Colonic mucosa (tissue), 4 donors: ENCODE measurements at regions not wholly inside any gene's neighbourhood (a gene's known extent, or its start where the extent isn't known, plus 50 kb on each side); places are given as distances from the start of the nearest gene placed in this dataset.

Source experiments
- DNase-seq: peaks from one replicate; pipeline ENCODE4 v3.0.0-alpha.2; 2020
- H3K27ac ChIP-seq: fragments of 200-600 bp; one replicate; pipeline ENCODE4 v1.8.0; 2021
- H3K27me3 ChIP-seq: fragments of 200-600 bp; one replicate; pipeline ENCODE4 v1.8.0; 2021
- H3K36me3 ChIP-seq: fragments of 200-600 bp; one replicate; pipeline ENCODE4 v1.8.0; 2021
- H3K4me1 ChIP-seq: fragments of 200-600 bp; one replicate; pipeline ENCODE4 v1.8.0; 2021; ENCODE audit warnings: mild to moderate bottlenecking
- H3K4me3 ChIP-seq: fragments of 200-600 bp; one replicate; pipeline ENCODE4 v1.8.0; 2021
- H3K9ac ChIP-seq, 2 donors: one replicate each; pipeline ENCODE4 v1.7.0; 2013; ENCODE audit warnings: control low read depth in 2 of 2, low read depth in 2 of 2, low read length in 2 of 2
- H3K9me3 ChIP-seq: fragments of 200-600 bp; one replicate; pipeline ENCODE4 v1.8.0; 2021
- CTCF ChIP-seq: fragments of 200-600 bp; IDR thresholded peaks from one replicate; pipeline ENCODE4 v1.8.0; 2022; ENCODE audit warnings: antibody characterized with exemption, mild to moderate bottlenecking
- intact Hi-C: fragments of 100-400 bp; cut with DNase I; formaldehyde crosslinking; loops from one replicate; pipeline ENCODE4 v1.14.1; 2022
- donor health status: healthy.
- donor health status: DM: no; HTN: no; CAD: no.
- donor health status: DM: no; HTN: no; CAD: no.

DNA sequence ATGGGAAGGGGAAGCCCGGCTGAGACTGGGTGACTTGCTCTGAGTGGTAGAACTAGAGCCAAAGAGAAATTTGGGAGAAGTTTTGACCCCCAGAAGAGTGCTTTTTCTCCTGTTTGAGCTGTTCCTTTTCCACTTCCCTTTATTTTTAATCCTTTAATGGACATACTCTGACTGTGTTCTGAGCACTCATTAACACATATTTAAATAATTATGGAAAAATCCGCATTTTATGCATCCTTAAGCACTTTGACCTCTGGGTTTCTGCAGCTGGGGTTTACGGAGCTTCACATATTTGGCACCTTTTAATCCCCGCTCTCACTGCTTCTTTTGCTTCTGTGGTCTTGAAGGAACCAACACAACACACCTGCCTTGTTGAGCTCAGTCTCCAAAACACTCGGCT, 114.7 kb downstream of the FOXL1 start:
- H3K9ac ChIP-seq = no peak overlapping the region
- no peak overlapping the region for H3K4me3 ChIP-seq
- TF ChIP-seq CTCF = no peak
- H3K9me3 ChIP-seq = no peaks in the 10 kb centered on the region
- no peaks in the 10 kb centered on the region for H3K27me3 ChIP-seq
- H3K27ac ChIP-seq = no peak overlapping the region
- DNase-seq = no peak
- no peaks in the 10 kb centered on the region for H3K4me1 ChIP-seq
- intact Hi-C loops = no loop called here
- H3K36me3 ChIP-seq = no peaks in the 10 kb centered on the region

DNA sequence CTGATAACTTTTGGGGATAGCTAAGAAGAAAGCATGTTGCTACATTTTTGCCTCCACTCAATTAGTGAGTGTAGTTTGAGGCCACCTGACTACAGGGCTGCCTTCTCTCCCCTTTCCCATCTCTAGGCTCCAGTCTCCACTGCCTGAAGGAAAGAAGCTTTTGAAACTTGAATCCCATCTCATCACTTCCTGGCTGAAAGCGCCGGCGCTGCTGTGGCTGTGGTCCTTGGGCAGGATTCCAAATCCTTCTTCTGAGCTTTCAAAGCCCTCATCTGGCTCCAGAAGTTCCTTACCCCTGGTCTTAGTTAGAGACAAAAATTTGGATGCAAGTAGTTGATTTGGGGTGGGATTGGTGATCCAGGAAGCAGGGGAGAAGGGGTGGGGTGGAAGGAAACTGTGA, 119.4 kb downstream of the FOXL1 start:
- Histone ChIP-seq H3K4me3 (no peak overlapping the region), H3K9ac (no peak overlapping the region), H3K36me3 (no peaks in the 10 kb centered on the region), H3K27me3 (no peaks in the 10 kb centered on the region), H3K27ac (no peak overlapping the region), H3K4me1 (no peaks in the 10 kb centered on the region), H3K9me3 (no peaks in the 10 kb centered on the region)
- intact Hi-C loops = no loop called here
- DNase-seq = no peak
- TF ChIP-seq CTCF = no peak

DNA sequence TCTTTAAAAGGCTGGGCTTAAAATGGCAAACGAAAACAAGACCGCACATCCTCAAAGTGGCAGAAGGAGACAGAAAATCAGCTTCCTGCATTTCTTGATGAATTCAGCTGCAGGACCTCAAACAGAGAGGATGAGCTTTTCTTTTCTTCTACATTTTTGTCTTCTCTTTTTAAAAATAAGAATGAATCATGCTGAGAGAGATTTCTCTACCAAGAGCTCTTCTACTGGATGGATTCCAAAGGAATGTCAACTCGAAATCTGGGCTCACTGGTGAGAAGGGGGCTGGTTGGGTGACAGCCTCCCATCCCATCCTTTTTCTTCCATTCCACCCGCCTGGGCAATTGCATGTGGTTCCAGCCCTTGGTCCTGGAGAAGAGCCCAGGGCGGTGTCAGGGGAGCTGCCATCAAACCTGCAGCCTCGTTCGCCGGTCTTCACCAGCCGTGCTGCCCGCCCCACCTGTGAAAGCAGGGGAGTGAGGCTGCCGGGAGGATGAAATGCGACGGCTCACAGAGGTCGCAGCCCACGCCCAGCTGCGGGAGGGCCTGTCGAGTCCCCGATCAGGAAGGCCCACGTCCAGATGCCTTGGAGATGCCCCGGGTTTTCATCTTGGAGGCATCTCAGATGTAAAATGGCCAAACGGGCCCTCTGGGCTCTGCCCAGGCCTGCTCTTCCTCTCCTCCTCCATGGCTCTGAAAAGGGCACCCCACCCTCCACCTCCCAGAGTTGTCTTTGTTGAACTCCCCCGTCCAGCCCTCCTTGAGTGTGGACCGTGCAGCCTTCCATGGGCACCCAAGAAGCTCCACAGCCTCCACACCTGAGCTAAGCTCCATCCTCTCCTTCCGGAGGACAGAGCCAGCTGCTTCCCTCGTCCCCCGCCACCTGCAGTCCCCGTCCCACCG, 121.9 kb downstream of the FOXL1 start:
- TF ChIP-seq CTCF = no peak
- H3K4me3 ChIP-seq = no peak overlapping the region
- no peaks in the 10 kb centered on the region for H3K9me3 ChIP-seq
- no peak overlapping the region for H3K27ac ChIP-seq
- DNase-seq = no peak
- intact Hi-C loops = no loop called here
- H3K9ac ChIP-seq = no peak overlapping the region
- H3K4me1 ChIP-seq = no peaks in the 10 kb centered on the region
- H3K36me3 ChIP-seq = no peaks in the 10 kb centered on the region
- H3K27me3 ChIP-seq = no peaks in the 10 kb centered on the region

GRCh38 chr16:86701286-86701975, 123.1 kb downstream of the FOXL1 start:
- H3K4me3 ChIP-seq = no peak overlapping the region
- H3K9me3 ChIP-seq = no peaks in the 10 kb centered on the region
- H3K4me1 ChIP-seq = no peaks in the 10 kb centered on the region
- H3K27me3 ChIP-seq = no peaks in the 10 kb centered on the region
- DNase-seq = no peak
- no peak overlapping the region for H3K9ac ChIP-seq
- H3K36me3 ChIP-seq = no peaks in the 10 kb centered on the region
- intact Hi-C loops = no loop called here
- H3K27ac ChIP-seq = no peak overlapping the region
- TF ChIP-seq CTCF = no peak

DNA sequence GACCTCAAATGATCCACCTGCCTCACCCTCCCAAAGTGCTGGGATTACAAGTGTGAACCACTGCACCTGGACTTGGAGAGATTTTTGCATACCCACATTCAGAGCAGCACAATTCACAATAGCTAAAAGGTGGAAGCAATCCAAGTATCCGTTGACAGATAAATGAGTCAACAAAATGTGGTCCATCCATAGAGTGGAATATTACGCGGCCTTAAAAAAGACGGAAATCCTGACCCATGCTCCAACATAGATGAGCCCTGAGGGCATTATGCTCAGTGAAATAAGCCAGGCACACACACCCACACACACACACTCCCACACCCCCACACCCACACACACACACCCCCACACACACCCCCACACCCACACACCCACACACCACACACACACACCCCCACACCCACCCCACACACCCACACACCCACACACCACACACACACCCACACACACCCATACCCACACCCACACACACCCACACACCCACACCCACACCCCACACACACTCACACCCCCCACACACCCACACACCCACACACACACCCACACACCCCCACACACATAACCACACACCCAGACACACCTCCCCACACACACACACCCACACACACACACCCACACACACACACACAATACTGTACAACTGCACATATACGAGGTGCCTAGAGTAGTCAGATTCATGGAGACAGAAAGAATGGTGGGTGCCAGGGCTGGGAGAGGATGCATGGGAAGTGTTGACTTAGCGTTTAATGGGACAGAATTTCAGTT, 124.7 kb downstream of the FOXL1 start:
- Histone ChIP-seq H3K36me3 (no peaks in the 10 kb centered on the region), H3K27me3 (no peaks in the 10 kb centered on the region), H3K4me3 (no peak overlapping the region), H3K9ac (no peak overlapping the region), H3K4me1 (no peaks in the 10 kb centered on the region), H3K9me3 (no peaks in the 10 kb centered on the region), H3K27ac (no peak overlapping the region)
- intact Hi-C loops = no loop called here
- no peak for TF ChIP-seq CTCF
- no peak for DNase-seq
